Liver (tissue), 8 donors: ENCODE measurements at regions not wholly inside any gene's neighbourhood (a gene's known extent, or its start where the extent isn't known, plus 50 kb on each side); places are given as distances from the start of the nearest gene placed in this dataset.

ENCODE experiments used
- DNase-seq: peaks from one replicate; pipeline ENCODE4 v3.0.0-alpha.2; 2017; ENCODE audit warnings: low spot score
- H3K27ac ChIP-seq, 2 donors: one replicate each; pipeline ENCODE4 v1.7.0; 2013; ENCODE audit warnings: inconsistent platforms in 2 of 2, low read length in 2 of 2, control low read depth in 1 of 2, low read depth in 1 of 2, mild to moderate bottlenecking in 1 of 2
- H3K27me3 ChIP-seq, 4 donors: one replicate each; pipeline versions ENCODE4 v1.6.1 to v1.7.0; 2013; ENCODE audit warnings: low read length in 3 of 4, inconsistent platforms in 1 of 4, mild to moderate bottlenecking in 1 of 4, moderate library complexity in 1 of 4; ENCODE audit not compliant: control insufficient read depth in 4 of 4, insufficient read depth in 4 of 4
- H3K36me3 ChIP-seq, 4 donors: one replicate each; pipeline versions ENCODE4 v1.6.1 to v1.7.0; 2013; ENCODE audit warnings: low read length in 3 of 4, mild to moderate bottlenecking in 3 of 4, low read depth in 1 of 4, moderate library complexity in 1 of 4; ENCODE audit not compliant: control insufficient read depth in 4 of 4, insufficient read depth in 3 of 4
- H3K4me1 ChIP-seq, 4 donors: one replicate each; pipeline versions ENCODE4 v1.6.1 to v1.7.0; 2013; ENCODE audit warnings: low read length in 3 of 4, mild to moderate bottlenecking in 3 of 4, moderate library complexity in 1 of 4; ENCODE audit not compliant: control insufficient read depth in 4 of 4, insufficient read depth in 4 of 4
- H3K4me3 ChIP-seq, 3 donors: one replicate each; pipeline versions ENCODE4 v1.6.1 to v1.7.0; 2013; ENCODE audit warnings: low read length in 3 of 3, control low read depth in 1 of 3, low read depth in 1 of 3, mild to moderate bottlenecking in 1 of 3
- H3K9ac ChIP-seq, 2 donors: one replicate each; pipeline ENCODE4 v1.7.0; 2013; ENCODE audit warnings: low read length in 2 of 2, mild to moderate bottlenecking in 2 of 2, moderate library complexity in 2 of 2, control low read depth in 1 of 2, low read depth in 1 of 2
- H3K9me3 ChIP-seq, 4 donors: one replicate each; pipeline versions ENCODE4 v1.6.1 to v1.7.0; 2013; ENCODE audit warnings: low read length in 3 of 4; ENCODE audit not compliant: control insufficient read depth in 4 of 4
- FOXA1 ChIP-seq: IDR thresholded peaks from 2 replicates; pipeline ENCODE4 v1.6.1; 2016; ENCODE audit warnings: antibody characterized with exemption
- GABPA ChIP-seq, 2 donors: IDR thresholded peaks in 1 of 2; conservative IDR thresholded peaks in 1 of 2; 2 replicates each; pipeline ENCODE4 v1.6.1; 2016; ENCODE audit warnings: antibody characterized with exemption in 2 of 2, mild to moderate bottlenecking in 1 of 2, moderate library complexity in 1 of 2
- HNF4G ChIP-seq: IDR thresholded peaks from 2 replicates; pipeline ENCODE4 v1.6.1; 2016; ENCODE audit warnings: antibody characterized with exemption
- RAD21 ChIP-seq, 2 donors: IDR thresholded peaks; 2 replicates each; pipeline ENCODE4 v1.6.1; 2016; ENCODE audit warnings: antibody characterized with exemption in 2 of 2, mild to moderate bottlenecking in 2 of 2
- RXRA ChIP-seq, 2 donors: IDR thresholded peaks; 2 replicates each; pipeline ENCODE4 v1.6.1; 2017 to 2018; ENCODE audit warnings: antibody characterized with exemption in 2 of 2, mild to moderate bottlenecking in 1 of 2
- TAF1 ChIP-seq: conservative IDR thresholded peaks from 2 replicates; pipeline ENCODE4 v1.6.1; 2016; ENCODE audit warnings: antibody characterized with exemption, mild to moderate bottlenecking
- YY1 ChIP-seq: IDR thresholded peaks from 2 replicates; pipeline ENCODE4 v1.6.1; 2016; ENCODE audit warnings: antibody characterized with exemption, mild to moderate bottlenecking
- WGBS: extraction: QIAGEN DNeasy Blood & Tissue Kit; methylation state at CpG from one replicate; pipeline ENCODE4 v1.1.7; 2013; 5-methylcytosine and 5-hydroxymethylcytosine counted together
- TF ChIP-seq, protein P1 (sequence below): IDR thresholded peaks from 2 replicates; pipeline ENCODE4 v1.6.1; 2016; ENCODE audit warnings: antibody characterized with exemption
- TF ChIP-seq, protein P2 (sequence below): IDR thresholded peaks from 2 replicates; pipeline ENCODE4 v1.6.1; 2016; ENCODE audit warnings: antibody characterized with exemption
- TF ChIP-seq, protein P3 (sequence below): IDR thresholded peaks from 2 replicates; pipeline ENCODE4 v1.6.1; 2016; ENCODE audit warnings: antibody characterized with exemption
- TF ChIP-seq, protein P4 (sequence below): fragments of 150-350 bp; IDR thresholded peaks from 2 replicates; pipeline ENCODE4 v1.5.1; 2017; ENCODE audit warnings: improper control_type of control experiment, low read depth, low read length; ENCODE audit not compliant: missing input control
- TF ChIP-seq, protein P5 (sequence below): IDR thresholded peaks from 2 replicates; pipeline ENCODE4 v1.6.1; 2016; ENCODE audit warnings: antibody characterized with exemption, mild to moderate bottlenecking
- donor health status: healthy.
- donor health status: healthy.
- donor health status: healthy.
- donor health status: healthy.
- donor health status: healthy.

DNA sequence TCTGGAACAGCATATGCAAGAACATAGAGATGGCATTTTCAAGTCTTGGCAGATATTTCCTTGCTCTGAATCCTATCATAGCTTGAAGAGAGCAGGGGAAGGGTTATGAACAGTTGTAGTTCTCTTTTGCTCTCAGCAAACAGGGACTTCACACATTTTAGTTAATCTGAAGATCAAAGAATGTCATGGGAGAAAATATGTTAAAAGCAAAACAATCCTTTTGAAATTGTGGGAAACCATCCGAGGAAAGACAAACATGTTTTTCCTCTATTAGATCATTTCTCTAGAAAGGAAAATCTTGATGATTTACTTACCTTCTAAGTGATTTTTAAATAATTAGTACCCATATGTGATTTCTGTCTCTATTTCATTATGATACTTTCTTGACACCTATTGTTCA lies 77.8 kb upstream of the DCBLD2 start:
- Histone ChIP-seq H3K9me3 (no peaks in the 10 kb centered on the region), H3K27me3 (peaks cover 0 to 3% (median 0%) of the 10 kb centered on the region in 4 donors), H3K27ac (no peak overlapping the region), H3K4me1 (no peaks in the 10 kb centered on the region), H3K9ac (no peak overlapping the region), H3K36me3 (no peaks in the 10 kb centered on the region), H3K4me3 (no peak overlapping the region)
- WGBS = 72% methylated on average over 1 of the region's 1 CpG
- no peak for DNase-seq
- TF ChIP-seq YY1 (no peak), HNF4G (no peak), RAD21 (IDR thresholded peaks at IDR 0.05) (no peak), RXRA (IDR thresholded peaks at IDR 0.05) (no peak), TAF1 (no peak), GABPA (IDR thresholded peaks at IDR 0.05 in 1 of 2, conservative IDR thresholded peaks at IDR 0.05 in 1 of 2) (no peak)
- TF ChIP-seq, protein P1, sequence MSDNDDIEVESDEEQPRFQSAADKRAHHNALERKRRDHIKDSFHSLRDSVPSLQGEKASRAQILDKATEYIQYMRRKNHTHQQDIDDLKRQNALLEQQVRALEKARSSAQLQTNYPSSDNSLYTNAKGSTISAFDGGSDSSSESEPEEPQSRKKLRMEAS = no peak

DNA sequence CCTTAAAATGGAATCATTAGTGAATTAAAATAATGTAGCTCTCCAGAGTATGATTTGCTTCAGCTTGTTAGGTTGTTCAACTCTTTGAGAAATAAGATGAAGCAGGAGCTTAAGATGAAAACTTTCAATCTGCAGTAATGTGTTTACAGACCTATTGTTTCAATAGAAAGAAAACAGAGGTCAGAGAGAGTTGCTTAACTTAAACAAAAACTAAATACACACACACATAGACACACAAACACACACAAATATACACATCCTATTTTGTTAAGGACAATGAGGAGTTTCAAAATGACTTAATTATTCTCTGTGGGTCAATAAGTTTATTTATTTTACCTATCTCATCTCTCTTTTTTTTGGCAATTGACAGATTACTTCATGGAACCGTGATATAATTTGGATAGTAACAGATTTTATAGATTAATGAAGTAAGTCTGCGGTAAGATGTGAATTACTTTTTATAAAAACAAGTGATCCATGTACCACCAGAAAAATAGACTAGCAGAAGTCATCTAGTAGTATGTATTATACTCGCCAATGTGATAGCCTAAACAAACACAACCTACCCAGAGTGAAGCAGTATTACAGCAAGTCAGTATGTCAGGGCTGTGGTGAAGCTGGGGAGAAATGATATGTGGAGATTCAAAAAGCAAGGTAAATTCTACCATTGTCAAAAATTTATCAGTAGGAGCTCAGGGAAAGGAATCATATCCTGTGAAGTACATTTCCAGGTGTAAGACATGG lies 76.7 kb upstream of the DCBLD2 start:
- 42% methylated on average over 3 of the region's 3 CpGs for WGBS
- TF ChIP-seq, protein P2, sequence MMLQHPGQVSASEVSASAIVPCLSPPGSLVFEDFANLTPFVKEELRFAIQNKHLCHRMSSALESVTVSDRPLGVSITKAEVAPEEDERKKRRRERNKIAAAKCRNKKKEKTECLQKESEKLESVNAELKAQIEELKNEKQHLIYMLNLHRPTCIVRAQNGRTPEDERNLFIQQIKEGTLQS = no peak
- no peak for TF ChIP-seq FOXA1
- TF ChIP-seq, protein P3, sequence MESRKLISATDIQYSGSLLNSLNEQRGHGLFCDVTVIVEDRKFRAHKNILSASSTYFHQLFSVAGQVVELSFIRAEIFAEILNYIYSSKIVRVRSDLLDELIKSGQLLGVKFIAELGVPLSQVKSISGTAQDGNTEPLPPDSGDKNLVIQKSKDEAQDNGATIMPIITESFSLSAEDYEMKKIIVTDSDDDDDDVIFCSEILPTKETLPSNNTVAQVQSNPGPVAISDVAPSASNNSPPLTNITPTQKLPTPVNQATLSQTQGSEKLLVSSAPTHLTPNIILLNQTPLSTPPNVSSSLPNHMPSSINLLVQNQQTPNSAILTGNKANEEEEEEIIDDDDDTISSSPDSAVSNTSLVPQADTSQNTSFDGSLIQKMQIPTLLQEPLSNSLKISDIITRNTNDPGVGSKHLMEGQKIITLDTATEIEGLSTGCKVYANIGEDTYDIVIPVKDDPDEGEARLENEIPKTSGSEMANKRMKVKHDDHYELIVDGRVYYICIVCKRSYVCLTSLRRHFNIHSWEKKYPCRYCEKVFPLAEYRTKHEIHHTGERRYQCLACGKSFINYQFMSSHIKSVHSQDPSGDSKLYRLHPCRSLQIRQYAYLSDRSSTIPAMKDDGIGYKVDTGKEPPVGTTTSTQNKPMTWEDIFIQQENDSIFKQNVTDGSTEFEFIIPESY = no peak
- TF ChIP-seq, protein P1 = no peak
- H3K4me1 ChIP-seq = no peaks in the 10 kb centered on the region
- H3K9ac ChIP-seq = no peak overlapping the region
- H3K27me3 ChIP-seq = peaks cover 0 to 3% (median 0%) of the 10 kb centered on the region in 4 donors
- H3K4me3 ChIP-seq = no peak overlapping the region
- no peaks in the 10 kb centered on the region for H3K9me3 ChIP-seq
- H3K27ac ChIP-seq = no peak overlapping the region
- H3K36me3 ChIP-seq = no peaks in the 10 kb centered on the region
- DNase-seq = no peak

DNA sequence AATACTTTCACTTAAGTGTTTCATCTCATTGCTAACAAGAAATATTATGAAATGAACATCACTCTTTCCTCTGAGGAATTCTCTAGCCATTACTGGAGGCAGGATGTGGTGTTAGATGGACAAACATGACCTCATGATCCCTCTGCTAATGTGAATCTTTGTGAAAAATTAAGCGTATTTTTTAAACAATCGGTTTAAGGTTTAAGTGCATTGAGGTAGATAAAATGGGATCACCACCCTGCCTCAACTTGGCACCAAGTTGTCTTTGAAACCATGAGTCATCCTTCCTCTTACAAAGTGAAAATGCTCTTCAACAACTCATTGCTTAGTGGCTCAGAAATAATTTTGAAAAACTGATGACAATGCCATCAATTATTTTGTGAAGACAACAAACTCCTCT lies 76.0 kb upstream of the DCBLD2 start:
- TF ChIP-seq, protein P4, sequence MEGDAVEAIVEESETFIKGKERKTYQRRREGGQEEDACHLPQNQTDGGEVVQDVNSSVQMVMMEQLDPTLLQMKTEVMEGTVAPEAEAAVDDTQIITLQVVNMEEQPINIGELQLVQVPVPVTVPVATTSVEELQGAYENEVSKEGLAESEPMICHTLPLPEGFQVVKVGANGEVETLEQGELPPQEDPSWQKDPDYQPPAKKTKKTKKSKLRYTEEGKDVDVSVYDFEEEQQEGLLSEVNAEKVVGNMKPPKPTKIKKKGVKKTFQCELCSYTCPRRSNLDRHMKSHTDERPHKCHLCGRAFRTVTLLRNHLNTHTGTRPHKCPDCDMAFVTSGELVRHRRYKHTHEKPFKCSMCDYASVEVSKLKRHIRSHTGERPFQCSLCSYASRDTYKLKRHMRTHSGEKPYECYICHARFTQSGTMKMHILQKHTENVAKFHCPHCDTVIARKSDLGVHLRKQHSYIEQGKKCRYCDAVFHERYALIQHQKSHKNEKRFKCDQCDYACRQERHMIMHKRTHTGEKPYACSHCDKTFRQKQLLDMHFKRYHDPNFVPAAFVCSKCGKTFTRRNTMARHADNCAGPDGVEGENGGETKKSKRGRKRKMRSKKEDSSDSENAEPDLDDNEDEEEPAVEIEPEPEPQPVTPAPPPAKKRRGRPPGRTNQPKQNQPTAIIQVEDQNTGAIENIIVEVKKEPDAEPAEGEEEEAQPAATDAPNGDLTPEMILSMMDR = no peak
- TF ChIP-seq, protein P2 = no peak
- TF ChIP-seq FOXA1 = no peak
- TF ChIP-seq, protein P3 = no peak
- TF ChIP-seq, protein P5, sequence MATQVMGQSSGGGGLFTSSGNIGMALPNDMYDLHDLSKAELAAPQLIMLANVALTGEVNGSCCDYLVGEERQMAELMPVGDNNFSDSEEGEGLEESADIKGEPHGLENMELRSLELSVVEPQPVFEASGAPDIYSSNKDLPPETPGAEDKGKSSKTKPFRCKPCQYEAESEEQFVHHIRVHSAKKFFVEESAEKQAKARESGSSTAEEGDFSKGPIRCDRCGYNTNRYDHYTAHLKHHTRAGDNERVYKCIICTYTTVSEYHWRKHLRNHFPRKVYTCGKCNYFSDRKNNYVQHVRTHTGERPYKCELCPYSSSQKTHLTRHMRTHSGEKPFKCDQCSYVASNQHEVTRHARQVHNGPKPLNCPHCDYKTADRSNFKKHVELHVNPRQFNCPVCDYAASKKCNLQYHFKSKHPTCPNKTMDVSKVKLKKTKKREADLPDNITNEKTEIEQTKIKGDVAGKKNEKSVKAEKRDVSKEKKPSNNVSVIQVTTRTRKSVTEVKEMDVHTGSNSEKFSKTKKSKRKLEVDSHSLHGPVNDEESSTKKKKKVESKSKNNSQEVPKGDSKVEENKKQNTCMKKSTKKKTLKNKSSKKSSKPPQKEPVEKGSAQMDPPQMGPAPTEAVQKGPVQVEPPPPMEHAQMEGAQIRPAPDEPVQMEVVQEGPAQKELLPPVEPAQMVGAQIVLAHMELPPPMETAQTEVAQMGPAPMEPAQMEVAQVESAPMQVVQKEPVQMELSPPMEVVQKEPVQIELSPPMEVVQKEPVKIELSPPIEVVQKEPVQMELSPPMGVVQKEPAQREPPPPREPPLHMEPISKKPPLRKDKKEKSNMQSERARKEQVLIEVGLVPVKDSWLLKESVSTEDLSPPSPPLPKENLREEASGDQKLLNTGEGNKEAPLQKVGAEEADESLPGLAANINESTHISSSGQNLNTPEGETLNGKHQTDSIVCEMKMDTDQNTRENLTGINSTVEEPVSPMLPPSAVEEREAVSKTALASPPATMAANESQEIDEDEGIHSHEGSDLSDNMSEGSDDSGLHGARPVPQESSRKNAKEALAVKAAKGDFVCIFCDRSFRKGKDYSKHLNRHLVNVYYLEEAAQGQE = no peak
- no peak for TF ChIP-seq YY1
- 66% methylated on average over 2 of the region's 2 CpGs for WGBS
- no peak for DNase-seq
- H3K4me1 ChIP-seq = no peaks in the 10 kb centered on the region
- H3K9ac ChIP-seq = no peak overlapping the region
- no peak overlapping the region for H3K4me3 ChIP-seq
- H3K36me3 ChIP-seq = no peaks in the 10 kb centered on the region
- no peaks in the 10 kb centered on the region for H3K9me3 ChIP-seq
- no peak overlapping the region for H3K27ac ChIP-seq
- H3K27me3 ChIP-seq = peaks cover 0 to 3% (median 0%) of the 10 kb centered on the region in 4 donors
